HG03354 (cell line): ENCODE measurements at regions not wholly inside any gene's neighbourhood (a gene's known extent, or its start where the extent isn't known, plus 50 kb on each side); places are given as distances from the start of the nearest gene placed in this dataset.

Source experiments
- ATAC-seq: cut with Tn5 transposase; IDR thresholded peaks from one replicate; pipeline ENCODE4 v1.9.1; 2021; ENCODE audit warnings: mild to moderate bottlenecking; ENCODE audit not compliant: unreplicated experiment, poor library complexity, severe bottlenecking

GRCh38 chr13:57784633-57785032 is 153.1 kb downstream of the PCDH17 start:
- ATAC-seq = no peak

- ATAC-seq = no peak
Measured at GRCh38 chr13:57787058-57787791, 155.7 kb downstream of the PCDH17 start.

GRCh38 chr13:57799624-57800023 is 168.1 kb downstream of the PCDH17 start:
- no peak for ATAC-seq

- ATAC-seq = no peak
Measured at GRCh38 chr13:57813651-57814050, 182.1 kb downstream of the PCDH17 start.

GRCh38 chr13:57815600-57815999 is 184.1 kb downstream of the PCDH17 start:
- ATAC-seq = no peak

GRCh38 chr13:57820924-57821323 is 189.4 kb downstream of the PCDH17 start:
- ATAC-seq = no peak

GRCh38 chr13:57823704-57824103 is 192.2 kb downstream of the PCDH17 start:
- ATAC-seq = no peak

- ATAC-seq = no peak
Measured at GRCh38 chr13:57824121-57824520, 192.6 kb downstream of the PCDH17 start.

GRCh38 chr13:57825066-57825465 is 193.5 kb downstream of the PCDH17 start:
- no peak for ATAC-seq

GRCh38 chr13:57829496-57829895 is 198.0 kb downstream of the PCDH17 start:
- no peak for ATAC-seq

GRCh38 chr13:57832187-57832586 is 200.6 kb downstream of the PCDH17 start:
- ATAC-seq = no peak

GRCh38 chr13:57837801-57838200 is 206.3 kb downstream of the PCDH17 start:
- ATAC-seq = no peak

- no peak for ATAC-seq
Measured at GRCh38 chr13:57843521-57843920, 212.0 kb downstream of the PCDH17 start.

- ATAC-seq = no peak
Measured at GRCh38 chr13:57846600-57847173, 215.1 kb downstream of the PCDH17 start.

- no peak for ATAC-seq
Measured at GRCh38 chr13:57857945-57858344, 226.4 kb downstream of the PCDH17 start.

- no peak for ATAC-seq
Measured at GRCh38 chr13:57858376-57858775, 226.8 kb downstream of the PCDH17 start.

- no peak for ATAC-seq
Measured at GRCh38 chr13:57862879-57863278, 231.3 kb downstream of the PCDH17 start.

GRCh38 chr13:57865600-57866294 is 234.2 kb downstream of the PCDH17 start:
- no peak for ATAC-seq

- no peak for ATAC-seq
Measured at GRCh38 chr13:57874530-57874929, 243.0 kb downstream of the PCDH17 start.

- ATAC-seq = no peak
Measured at GRCh38 chr13:57877601-57878000, 246.1 kb downstream of the PCDH17 start.

- ATAC-seq = no peak
Measured at GRCh38 chr13:57878291-57878690, 246.7 kb downstream of the PCDH17 start.
